ENCODE measurements at regions not wholly inside any gene's neighbourhood (a gene's known extent, or its start where the extent isn't known, plus 50 kb on each side); places are given as distances from the start of the nearest gene placed in this dataset.
A peak's percentile ranks its signal among the peaks of the same experiment; 100 is the strongest.

DNA sequence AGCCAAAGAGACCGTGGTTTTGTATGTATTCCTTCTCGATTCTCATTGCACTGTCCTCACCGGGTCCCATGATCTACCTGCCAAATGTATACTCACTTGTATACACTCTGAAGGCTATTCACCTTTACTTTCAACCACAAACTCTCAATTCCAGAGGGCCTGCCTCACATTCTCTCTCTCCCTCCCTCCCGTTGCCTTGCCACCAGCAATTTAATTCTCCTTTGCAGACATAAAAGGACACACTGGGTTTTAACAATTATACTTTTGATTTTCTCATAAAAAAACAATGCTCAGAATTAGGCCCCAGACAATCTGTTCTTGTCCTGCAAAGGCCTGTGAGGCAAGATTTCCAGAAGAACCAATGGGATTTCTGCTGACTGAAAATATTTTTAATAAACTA lies 265.1 kb upstream of the PSMD7 start:
- DNase-seq (ENCODE audit: low spot score), result no peak

DNA sequence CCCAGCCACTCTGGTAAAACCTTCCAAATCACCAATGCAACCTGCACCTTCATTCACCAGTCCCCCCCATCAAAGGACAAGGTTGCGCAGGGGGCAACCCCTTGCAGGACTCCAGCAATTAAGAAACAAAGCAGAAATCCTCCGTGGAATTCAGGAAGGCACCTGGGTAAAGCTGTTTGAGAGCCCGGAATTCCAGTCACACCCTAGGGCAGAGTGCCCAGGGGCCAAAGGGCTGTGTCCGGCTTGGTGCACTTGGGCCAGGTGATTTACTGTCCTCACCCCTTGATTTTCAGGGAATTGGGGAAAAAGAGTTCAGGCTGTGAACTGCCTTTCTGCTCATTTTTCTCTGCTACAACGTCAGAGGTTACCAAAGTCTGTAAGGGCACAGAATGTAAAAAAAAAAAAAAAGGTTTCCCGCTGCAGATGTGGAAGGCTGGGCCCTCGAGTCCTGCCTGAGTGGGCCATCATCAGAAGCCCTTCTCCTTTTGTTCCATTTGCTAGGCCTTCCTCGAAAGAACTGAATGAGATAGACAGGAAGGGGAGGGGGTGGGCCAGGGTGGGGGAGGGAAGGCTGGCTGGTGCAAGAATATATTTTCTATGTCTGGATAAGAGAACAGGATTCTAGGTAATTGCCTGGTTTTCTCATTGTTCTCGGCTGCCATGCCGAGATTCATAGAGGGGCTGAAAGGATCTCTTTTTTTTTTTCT lies 266.5 kb upstream of the PSMD7 start:
- no peak for DNase-seq (ENCODE audit: low spot score)

DNA sequence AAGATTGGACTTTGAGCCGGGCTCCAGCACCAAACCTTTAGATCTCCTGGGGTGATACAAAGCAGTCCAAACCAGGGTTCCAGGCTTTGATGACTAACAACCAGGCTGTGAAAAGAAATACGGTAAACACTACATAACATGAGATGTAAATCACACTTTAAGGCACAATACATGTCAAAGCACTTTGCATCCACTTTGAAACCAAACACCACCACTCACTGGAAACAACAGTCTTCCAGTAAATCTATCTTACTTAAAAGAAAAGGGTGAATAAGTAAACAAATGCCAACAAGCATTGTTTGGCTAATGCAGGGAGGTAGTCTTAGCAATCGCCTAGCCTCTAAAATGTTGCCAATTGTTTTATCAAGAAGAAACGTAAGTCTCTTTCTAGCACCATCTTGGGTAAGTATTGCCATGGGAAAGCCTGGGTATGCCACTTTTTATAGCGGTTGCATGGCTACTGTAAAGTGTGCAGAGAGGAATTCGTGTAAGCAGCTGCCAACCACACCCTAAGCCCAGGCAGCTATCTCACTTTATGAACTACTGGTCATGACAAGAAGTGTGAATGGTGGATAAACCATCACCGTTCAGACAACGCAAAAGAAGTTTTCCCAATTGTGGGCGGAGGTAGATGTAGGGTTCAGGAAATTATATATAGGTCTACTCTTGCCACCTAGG lies 267.4 kb upstream of the PSMD7 start:
- DNase-seq (ENCODE audit: low spot score), result no peak

DNA sequence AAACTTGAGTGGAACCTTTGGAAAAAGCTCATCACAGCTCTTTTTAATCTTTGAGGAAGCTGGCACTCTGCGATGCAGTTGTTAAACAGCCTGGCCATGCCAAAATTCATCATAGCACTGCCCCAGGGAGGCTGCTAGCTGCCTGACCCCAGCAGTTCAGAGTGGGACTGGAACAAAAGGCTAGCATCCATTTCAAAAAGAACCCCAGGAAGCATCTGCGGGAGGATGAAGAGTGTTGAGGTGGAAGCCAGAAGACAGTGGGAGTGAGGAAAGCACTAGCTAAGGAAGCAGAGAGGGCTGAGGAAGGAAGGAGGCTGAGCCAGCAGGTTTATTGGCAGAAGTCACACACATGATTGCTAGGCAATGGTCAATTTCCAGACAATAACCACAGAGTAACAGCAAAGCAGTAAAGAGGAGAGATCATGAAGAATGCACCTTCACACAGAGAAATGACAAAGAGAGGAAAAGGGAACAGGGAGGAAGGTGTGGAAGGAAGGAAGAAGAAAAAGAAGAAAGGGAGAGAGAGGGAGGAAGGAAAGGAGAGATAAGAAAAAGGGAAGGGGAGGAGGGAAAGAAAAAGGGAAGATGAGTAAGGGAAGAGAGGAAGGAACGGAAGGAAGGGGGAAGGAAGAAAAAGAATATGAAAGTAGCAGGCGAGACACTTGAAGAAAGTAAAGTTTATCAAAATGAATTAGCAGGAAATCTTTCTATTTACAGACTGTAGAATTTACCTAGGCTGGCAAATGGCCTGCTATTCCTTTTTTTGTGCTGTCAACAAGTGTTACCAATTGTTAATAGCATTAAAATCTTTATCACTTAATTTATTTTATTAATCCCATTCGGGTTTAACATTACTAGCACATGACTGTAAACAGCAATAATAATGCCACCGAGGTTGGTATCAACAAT lies 270.0 kb upstream of the PSMD7 start:
- DNase-seq (ENCODE audit: low spot score), result no peak

DNA sequence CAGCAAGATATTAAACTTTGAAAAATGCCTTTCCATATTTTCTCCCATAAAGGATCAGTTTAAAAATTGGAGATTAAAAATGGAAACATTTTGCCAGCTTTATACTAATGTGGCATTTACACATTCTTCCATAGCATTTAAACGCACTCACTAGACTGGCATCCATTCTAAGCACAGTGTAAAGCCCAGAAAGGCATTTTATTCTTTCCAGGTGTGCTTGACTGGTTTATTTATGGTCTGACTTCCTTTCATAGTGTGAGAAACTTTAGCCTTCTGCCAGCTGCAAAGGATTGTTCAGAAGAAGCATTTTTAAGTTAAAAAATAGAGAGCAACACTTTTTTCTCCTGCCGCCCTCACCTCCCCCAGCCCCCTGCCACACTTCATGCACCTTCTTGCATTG lies 271.7 kb upstream of the PSMD7 start:
- no peak for DNase-seq (ENCODE audit: low spot score)

DNA sequence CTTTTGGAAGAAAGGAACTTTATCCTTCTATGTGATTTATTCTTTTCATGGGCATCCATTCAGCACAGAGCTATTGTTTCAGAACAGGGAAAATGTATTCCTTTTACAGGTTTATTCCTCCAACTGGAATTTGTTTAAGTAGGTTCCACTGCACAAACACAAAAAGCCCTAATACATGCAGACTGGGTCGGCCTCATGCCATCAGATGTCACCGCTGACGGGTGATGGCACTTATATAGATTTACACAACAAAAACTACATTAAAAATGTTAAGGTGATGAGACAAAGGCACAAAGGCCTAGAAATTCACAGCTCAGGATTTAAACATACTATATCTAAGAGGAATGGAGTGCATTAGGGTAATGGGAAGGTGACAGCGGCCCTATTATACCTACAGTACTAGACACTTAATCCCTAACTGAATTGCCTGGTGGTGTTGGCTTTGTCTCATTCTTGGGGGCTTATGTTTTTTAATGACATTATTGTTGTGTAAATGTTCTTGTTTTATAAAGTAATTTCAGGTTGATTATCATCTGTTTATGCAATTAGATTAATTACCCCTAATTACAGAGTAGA lies 276.4 kb upstream of the PSMD7 start:
- no peak for DNase-seq (ENCODE audit: low spot score)

DNA sequence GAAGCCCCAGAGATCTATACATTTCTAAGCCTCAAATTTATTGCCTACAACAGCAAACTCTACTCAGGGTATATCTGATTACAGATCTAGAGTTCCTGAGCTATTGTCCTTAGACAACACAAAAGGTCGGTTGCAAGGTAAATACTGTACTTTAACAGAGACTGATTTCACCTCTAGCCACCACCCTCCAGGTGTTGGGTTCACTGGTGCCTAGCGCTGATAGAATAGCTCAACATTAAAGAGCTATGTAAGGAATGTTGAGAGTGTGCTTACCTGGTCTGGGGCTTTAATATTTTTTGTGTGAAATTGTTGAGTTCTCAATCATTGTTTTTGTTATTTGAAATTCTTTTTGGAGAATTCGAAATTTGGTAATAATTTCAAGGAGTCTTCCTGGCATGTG lies 277.0 kb upstream of the PSMD7 start:
- no peak for DNase-seq (ENCODE audit: low spot score)

DNA sequence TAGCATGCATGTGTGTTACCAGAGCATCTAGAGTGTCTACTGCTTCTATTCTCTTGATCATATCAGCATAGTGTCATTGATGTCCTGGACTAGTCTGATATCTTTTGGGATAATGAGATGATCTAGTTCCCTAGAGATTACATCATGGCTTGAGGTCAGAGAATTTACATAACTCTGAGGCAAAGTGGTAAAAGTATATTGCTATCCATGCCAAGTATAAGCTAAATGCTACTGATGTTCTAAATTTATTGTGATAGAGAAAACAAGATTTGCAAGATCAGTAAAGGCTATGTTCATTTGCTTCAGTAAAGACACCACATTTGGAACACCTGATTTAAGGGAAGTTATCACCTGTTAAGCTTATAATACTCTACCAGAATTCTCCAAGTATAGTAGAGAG lies 280.7 kb upstream of the PSMD7 start:
- no peak for DNase-seq (ENCODE audit: low spot score)

DNA sequence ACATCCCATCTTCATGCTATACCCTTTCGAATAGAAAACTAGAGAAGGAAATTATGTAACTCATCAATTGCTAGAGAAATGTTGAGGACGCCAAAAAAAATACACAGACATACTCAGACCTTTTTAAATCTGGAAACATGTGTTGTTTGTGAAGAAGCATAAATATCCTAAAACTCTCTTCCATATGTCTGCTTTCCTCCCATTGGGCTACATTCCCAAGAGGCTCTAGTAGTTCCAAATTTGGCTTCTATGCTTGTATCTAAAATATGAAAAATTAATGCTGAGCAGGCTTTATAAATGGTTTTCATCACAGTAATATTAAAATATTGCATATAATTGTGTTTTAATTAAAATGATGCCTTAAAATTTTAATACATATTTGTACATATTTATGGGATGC lies 297.9 kb upstream of the PSMD7 start:
- DNase-seq (ENCODE audit: low spot score), result no peak

DNA sequence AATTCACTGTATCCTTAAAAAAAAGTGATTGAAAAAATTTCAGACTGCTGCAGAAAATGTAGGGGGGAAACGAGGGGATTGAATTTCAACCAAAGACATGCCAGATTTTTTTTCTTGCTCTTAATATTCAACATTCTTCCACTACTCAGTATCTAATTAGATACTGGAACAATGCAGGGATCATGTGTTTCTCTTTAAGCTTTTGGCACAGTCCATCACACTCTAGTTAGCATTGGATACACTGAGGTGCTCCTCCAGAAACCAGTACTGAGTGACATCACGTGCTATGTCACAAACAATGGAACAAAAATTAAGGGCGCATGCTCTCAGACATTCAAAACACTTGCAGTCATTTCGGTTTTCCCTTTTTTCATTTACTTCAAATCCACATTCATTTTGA lies 298.6 kb upstream of the PSMD7 start:
- DNase-seq (ENCODE audit: low spot score), result no peak

DNA sequence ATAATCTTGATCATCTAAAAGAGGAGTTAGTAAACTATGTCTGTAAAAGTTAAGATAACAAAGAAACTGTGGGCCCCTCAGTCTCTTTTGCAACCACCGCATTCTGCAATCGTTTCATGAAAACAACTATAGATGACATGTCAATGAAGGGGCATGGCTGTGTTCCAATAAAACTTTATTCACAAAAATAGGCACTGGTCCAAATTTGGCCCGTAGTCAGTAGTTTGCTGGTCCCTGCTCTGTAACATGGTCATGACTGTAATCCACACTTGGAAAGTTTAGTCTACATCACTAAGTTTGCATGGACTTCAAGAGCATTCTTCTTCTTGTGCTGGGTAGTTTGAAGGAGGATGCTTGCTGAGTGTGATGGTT lies 299.3 kb upstream of the PSMD7 start:
- no peak for DNase-seq (ENCODE audit: low spot score)

DNA sequence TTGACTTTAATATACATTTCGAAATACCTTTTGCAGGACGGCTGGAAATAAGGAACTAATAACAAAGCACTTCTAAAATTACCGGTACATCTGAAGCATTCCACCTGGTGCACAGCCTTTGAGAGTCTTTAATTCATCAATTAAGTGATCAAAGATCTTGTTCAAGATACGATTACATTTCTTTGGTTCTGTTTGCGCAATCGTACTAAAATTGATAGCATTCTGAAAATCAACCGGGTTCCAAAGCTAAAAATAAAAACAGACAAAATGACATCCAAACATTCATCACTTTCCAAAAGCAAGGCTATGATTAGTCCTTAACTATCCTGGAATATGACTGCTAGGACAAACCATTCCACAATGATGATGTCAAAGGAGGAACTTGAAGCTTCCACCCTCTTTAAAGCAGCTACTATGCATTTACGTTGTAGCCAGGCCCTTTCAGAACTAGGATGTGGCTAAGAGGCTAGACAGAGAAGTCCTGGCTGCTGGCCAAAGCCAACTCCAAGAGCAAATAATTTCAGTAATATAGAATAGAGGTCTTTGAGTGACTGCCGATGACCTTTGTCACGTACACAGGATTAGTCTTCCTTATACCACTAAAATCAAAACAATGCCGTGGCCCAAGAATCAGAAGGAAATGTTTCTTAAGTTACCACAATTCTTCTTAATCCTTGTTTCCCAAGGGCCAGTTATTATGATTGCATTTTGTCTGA lies 299.8 kb upstream of the PSMD7 start:
- no peak for DNase-seq (ENCODE audit: low spot score)

DNA sequence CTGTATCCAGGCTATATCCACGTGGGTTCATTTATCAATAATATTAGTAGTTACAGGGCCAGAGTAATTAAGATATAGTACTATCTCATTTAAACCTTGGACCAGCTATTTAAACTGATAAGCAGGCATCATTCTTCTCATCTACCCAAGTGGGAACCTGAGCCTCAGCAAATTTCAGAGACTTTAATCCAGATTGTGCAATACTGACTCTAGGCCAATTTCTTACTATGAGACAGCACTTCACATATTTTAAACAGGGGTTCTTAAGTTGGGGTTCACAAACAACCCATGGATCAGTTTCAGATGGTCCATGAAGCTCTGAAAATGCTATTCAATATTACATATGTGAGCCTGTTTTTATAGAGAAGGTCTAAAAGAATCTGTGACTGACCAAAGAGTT lies 302.7 kb upstream of the PSMD7 start:
- DNase-seq (ENCODE audit: low spot score), result no peak

DNA sequence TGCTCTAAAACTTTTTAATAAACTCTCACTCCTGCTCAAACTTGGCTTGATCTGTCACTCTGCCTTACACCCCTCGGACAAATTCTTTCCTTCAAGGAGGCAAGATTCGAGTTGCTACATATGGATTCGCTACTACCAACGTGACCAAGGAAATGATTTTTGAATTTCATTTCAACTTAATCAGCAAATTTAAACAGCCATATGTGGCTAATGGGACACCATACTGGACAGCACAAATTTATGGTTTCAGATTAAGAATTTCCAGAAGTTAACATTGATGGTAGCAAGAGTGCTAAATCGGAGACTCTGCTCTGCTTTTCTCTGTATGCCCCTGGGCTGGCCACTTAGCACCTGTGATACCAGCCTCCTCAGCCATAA lies 318.2 kb upstream of the PSMD7 start:
- DNase-seq (ENCODE audit: low spot score), result no peak

DNA sequence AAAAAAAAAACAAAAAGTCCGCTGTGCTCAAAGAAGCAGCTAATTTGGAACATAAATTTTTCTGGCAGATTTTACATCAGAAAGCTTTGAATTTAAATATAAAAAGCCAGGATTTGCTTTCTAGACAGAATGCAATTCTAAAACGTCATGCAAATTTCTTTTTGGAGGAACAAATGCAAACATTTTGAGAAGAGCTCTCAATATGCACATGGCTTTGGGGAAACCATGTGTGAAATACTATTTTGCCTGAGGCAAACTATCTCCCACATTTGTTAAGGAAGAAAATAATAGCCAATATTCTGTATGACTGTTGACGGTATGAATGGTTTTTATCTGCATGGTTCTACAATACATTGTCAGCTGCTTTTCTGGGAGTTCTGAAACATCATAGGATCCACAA lies 320.0 kb upstream of the PSMD7 start:
- no peak for DNase-seq (ENCODE audit: low spot score)

DNA sequence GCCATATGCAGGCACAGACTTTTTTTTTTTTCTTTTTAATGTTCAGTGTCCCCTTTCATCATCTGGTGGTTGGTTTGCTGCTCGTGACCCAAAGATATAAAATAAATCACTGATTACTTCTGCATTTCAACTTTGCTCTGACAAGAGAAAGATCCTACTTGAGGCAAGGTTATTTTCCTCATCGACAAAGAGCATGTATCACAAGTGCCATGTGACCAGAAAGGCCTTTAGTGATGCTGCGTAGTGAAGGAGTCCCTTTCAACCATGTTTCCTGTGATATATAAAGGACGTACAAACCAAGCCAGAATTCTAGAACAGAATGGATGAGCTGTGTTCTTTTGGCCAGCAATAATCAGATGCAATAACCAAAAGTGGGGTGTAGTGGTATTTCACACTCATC lies 323.4 kb upstream of the PSMD7 start:
- DNase-seq (ENCODE audit: low spot score), result no peak

DNA sequence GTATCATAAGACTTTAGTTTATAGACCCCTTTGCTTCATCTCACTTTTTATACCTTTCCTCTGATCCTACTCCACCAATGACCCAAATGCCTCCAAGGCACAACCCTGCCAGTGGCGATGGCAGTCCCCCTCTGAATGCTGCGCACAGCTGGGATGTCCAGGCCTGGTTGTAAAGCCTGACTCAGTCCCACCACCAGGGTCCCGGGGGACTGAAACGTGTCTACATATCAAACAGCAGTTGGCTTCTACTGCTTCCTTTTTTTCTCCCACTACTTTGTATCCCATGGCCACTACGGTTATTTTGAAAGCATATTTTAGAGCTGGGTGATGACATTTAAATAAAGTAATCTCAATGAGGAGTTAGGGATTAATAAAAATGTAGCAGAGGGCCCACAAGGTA lies 329.8 kb upstream of the PSMD7 start:
- no peak for DNase-seq (ENCODE audit: low spot score)

DNA sequence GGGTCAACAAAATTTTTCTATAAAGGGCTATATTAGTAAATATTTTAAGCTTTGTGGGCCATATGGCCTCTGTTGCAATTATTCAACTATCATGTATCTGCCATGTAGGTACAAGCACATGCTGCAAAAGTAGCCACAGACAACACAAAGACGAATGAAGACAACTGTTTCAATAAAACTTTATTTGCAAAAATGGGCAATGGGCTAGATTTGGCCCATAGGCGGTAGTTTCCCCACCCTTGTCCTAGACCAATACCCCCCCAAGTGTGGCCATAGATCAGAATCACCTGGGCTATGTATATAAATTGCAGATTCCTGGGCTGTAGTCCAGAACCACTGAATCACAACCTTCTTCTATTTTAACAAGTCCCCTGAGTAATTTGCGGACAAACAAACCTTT lies 331.0 kb upstream of the PSMD7 start:
- DNase-seq (ENCODE audit: low spot score), result no peak

DNA sequence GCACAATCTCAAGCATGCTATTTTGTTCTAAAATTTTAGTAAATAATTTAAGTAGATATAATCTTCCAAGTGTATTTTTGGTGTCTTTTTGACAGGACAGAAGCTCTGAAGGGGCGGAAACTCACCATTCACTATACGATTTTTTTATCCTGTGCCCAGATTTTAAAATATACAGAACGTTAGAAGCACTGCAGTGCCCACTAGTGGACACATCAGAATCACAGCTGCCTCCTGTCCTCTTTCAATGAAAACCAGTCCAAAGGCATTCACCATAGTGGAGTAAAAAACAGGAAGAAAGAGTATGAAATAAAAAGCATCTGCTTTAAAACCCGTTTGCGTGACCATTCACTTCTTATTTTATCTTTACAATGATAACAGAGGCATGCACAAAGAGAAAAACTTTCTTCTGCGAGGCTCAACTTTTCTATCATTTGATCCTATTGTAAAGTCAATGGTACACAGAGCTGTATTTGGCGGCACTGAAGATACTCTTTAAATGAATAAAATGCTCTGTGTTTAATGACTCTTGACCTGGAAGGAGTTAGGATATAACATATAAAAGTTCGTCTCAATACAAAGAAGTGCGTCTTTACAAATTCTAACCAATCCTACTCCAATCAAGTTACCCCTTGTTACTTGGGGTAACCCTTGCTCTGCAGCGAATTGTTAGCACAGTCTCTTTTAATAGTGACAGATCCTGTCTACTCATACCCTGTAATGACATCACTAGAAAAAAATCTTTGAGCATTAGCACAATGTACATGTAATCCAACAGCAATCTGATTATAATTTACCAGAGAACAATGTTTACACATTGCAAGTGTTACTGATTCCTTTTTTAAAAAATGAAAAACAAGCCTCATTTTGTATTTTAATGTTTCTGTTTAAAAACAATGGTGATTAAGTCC lies 339.8 kb upstream of the PSMD7 start:
- DNase-seq (ENCODE audit: low spot score), result peak; percentile 70

DNA sequence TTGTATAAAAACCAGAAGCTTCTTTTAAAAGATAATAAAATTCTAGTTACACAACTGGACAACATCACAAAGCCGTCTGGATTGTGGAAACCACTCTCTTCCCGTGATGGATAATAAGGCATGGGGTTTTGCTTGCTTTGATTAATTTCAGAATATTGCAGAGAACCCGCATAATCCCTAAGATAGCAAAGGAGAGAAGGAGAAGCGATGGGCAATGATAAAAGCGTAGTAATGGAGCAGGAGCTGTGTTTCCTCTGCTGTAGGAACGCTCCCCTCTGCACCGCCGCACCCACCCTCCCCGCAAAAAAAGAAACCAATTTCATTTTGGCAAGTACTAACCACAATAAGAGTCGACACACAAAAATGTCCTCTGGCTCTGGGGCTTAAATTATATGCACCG lies 340.9 kb upstream of the PSMD7 start:
- DNase-seq (ENCODE audit: low spot score), result no peak

DNA sequence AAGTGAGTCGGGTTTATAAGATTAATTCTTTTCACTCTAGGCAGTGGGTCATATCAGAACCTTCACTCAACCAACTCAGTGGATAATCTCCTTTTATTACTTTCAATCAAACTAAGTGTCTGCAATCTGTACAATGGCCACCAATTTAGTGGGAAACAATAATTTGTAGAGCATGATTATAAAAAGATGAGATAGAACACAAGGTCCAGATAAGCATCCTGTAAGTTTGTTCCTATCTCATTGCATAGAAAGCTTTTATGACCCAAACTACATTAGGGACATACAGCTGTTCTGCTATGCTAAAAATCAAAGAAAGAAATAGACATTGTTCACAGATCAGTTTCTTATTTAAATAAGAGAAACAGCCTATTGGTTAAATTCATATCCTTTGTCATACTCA lies 341.4 kb upstream of the PSMD7 start:
- DNase-seq (ENCODE audit: low spot score), result no peak
